Fibroblast of skin of left quadriceps (primary cell): ENCODE measurements at regions not wholly inside any gene's neighbourhood (a gene's known extent, or its start where the extent isn't known, plus 50 kb on each side); places are given as distances from the start of the nearest gene placed in this dataset.

ENCODE experiments used
- DNase-seq, 2 experiments: peaks; one replicate each; pipeline ENCODE4 v3.0.0-alpha.2; 2013; ENCODE audit warnings: low read depth in 2 of 2

- DNase-seq, result no peak
These were observed 177.5 kb downstream of the RBM43 start for GRCh38 chr2:151083856-151084795.

DNA sequence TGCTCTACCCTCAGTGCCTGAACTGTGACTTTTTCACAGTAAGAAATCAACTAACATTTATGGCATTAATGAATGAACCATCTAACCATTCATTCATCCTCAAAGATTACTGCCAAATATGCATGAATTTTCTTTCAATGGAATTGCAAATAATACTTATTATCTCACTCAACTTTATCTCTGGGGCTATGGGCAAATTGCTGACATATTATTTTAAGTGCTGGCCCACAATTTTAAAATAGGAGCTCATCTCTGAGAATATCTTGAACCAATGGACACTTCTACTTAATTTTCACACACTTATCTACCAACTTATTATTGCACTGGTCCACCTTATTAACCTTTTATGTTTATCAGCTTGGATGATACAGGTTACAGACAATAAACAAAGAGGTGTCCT lies 182.8 kb downstream of the RBM43 start:
- DNase-seq, result no peak

DNA sequence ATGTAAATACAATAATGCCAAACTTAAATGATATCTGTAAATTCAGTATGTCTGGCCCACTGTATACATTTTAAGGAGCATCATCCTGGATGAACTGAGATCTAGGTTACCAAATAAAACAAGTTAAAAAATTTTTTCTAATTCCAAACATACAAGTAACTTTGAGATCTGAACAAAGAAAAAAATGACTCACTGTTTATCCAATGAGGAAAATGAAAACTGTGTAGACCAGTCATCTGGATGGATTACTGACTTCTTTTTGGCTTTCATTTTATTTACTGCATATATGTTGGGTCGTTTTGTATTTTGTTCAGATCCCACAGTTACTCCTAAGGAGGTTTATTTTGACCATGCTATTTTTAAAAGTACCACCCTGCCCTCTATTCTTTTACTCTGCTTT lies 189.8 kb downstream of the RBM43 start:
- DNase-seq, result no peak

DNA sequence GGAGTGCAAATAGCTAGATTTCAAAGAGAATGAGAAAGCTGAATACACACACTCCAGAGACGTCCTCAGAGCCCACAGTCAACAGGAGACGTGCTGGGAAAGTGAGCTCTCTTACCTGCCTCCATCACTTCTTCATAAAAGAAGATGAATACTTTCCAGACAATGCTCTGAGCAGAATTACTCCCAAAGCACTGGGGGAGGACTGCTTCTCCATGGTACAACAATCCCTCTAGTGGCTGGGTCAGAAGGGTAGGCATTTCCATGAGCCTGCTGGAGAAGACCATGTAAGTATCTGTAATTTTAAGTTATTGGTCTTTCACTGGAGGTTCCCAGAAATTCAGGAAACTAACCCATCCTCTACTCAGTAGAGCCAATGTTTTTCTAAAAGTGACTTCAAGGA lies 190.3 kb downstream of the RBM43 start:
- peak in 1 of 2 experiments; percentile 28 for DNase-seq

- no peak for DNase-seq
These were observed 191.4 kb downstream of the RBM43 start for GRCh38 chr2:151070253-151070652.

GRCh38 chr2:151067658-151068369 lies 193.8 kb downstream of the RBM43 start:
- DNase-seq, result no peak

- no peak for DNase-seq
These were observed 198.4 kb downstream of the RBM43 start for GRCh38 chr2:151063271-151063670.

DNA sequence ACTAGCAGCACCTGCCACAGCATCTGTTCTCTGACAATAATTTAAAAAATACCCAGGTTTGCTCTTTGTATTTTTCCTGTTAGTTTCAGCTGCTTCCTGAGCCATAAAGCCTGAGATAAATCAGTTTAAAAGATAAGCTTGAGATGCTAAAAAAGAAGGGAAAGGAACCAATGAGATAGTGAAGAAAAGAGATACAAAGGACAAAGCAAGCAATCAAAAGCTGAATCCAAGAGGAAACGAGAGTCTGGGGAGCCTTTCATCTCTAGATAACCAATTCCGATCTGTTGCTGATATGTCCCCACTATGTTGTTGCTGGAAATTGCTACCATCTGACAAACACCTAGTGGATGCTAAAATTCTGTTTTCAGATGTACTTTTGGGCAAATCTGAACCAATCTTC lies 201.4 kb downstream of the RBM43 start:
- DNase-seq, result no peak

DNA sequence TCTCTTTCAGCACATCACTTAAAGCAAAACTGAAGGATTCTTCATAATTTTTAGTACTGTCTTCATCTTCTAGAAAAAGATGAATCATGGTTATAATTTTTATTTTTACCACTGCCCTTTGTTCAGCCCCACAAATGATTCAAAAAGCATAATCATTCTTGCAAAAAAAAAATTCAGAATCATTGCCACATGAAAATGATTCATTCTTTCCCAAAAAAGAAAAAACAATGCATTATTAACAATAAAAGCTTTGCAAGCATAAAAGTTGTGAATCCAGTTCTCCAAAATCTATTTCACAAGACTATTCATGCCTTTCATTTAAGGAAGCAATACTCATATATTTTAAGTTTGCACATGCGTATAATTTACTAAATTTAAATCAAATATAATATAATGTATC lies 204.8 kb downstream of the RBM43 start:
- DNase-seq, result peak in 1 of 2 experiments; percentile 37

DNA sequence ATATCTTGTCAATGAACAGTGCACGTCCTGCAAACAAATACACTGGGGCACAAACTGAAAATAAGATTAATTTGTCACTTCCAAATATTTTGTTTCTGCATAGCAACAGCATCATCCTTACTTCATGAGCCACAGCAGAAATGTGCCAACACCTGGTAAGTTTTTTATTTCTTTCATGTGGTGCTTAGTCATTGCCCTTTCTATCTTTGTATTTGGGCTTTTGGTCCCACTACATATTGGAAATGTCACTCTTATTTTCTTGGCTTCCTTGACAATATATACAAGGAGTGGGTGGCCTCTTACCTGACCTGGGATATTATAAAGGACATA lies 208.0 kb downstream of the RBM43 start:
- no peak for DNase-seq

DNA sequence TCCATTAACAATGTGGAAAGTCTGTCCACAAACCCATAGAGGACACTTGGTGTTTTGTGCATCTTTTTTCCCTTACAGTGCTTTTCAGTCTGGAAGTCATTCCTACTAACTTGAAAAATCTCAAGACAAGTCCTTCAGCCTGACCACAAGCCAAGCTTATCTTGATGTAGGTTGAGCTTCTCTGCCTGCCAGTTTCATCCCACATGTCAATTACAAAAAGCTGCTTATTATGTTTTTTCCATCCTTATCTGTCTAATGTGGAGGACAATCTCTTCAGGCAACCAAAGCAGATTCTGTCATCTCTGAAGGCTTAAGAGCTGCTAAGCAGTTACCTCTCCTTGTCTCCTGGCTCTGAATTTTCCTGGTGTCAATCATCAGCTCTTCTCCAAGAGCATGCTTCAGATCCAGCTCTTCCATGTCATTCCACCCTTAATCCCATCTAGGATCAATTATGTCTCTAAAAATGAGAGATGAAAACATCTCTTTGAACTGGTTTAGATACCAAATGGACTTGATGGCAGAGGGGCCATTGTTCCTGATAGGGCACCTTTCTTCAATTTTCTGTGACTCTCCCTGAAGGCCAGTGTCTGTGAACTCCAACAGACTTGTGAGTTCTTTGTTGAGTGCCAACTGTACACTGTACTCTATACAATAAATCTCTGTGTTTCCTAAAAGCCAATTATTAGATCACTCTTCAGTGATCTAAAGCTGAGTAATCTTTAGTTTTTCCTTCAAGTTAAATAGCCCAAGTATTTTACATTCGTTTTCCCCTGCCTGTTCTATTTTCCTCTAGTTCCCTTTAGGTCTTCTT lies 208.6 kb downstream of the RBM43 start:
- no peak for DNase-seq

DNA sequence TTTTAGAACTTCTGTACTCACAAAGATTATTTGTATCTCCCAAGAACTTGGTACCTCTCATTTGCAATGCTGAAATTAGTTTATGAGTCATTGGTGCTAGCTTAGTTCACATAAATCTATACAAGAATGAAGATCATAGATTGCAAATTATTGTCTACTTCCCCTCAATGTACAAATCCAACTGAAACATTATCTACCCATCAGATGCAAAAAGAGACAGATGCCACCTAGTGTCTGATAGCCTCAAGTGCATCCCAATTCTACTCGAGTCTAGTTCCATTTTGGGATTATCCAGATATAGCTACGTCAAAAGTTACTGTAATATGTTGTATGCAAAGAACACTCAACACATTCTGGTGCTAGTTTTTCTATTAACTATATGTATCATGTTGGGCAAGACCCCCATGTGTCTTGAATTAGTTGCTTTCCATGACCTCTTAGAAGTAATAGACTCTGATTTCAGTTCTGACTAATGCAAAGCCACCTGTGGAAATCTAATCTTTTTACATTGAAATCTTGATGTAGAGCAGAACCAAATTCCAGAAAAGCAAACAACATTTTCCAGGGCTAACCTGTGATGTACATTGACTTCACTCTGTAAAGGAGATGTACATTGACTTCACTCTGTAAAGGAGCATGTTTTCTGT lies 210.0 kb downstream of the RBM43 start:
- peak; percentile 47 to 49 for DNase-seq

GRCh38 chr2:151049746-151050145 lies 211.9 kb downstream of the RBM43 start:
- no peak for DNase-seq

- no peak for DNase-seq
These were observed 213.2 kb downstream of the RBM43 start for GRCh38 chr2:151048331-151049054.

GRCh38 chr2:151043484-151043883 lies 218.2 kb downstream of the RBM43 start:
- DNase-seq, result peak in 1 of 2 experiments; percentile 39

- DNase-seq, result no peak
These were observed 218.7 kb downstream of the RBM43 start for GRCh38 chr2:151042964-151043363.

- DNase-seq, result peak; percentile 29 to 55
These were observed 221.6 kb downstream of the RBM43 start for GRCh38 chr2:151040039-151040438.

DNA sequence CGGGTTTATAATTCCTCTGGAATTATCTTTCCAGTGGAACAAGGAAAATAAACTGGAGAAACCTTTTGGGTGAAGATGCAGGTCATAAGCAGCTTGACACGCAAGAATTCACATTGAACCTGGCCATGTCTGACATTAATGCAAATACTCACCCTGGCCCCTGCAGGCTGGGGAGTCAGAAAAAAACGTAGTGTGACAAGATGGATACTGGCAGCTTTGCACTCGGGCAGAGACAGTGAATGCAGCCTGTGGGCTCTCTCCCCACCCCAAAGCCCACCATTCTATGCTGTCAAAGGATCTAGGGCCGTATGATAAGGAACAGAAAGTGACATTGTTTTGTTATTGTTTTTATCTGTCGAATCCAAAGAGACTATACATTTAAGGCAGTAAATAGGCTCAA lies 223.1 kb downstream of the RBM43 start:
- DNase-seq, result no peak

- no peak for DNase-seq
These were observed 224.2 kb downstream of the RBM43 start for GRCh38 chr2:151037434-151037833.

- DNase-seq, result no peak
These were observed 228.1 kb downstream of the RBM43 start for GRCh38 chr2:151033271-151034248.
